Breast epithelium (tissue), 4 donors: ENCODE measurements at regions not wholly inside any gene's neighbourhood (a gene's known extent, or its start where the extent isn't known, plus 50 kb on each side); places are given as distances from the start of the nearest gene placed in this dataset.
A peak's percentile ranks its signal among the peaks of the same experiment; 100 is the strongest.

Source experiments
- DNase-seq, 2 donors: peaks; one replicate each; pipeline ENCODE4 v3.0.0-alpha.2; 2019; ENCODE audit warnings: low spot score in 2 of 2
- H3K27ac ChIP-seq, 2 donors: fragments of 200-600 bp; sonication (generic) in 1 of 2; one replicate each; pipeline ENCODE4 v1.5.1; 2016 to 2019; ENCODE audit warnings: mild to moderate bottlenecking in 1 of 2
- H3K27me3 ChIP-seq, 2 donors: fragments of 200-600 bp; sonication (generic) in 1 of 2; one replicate each; pipeline versions ENCODE4 v1.5.1 to v1.6.0; 2017 to 2019; ENCODE audit warnings: control low read depth in 1 of 2, mild to moderate bottlenecking in 1 of 2
- H3K36me3 ChIP-seq: fragments of 200-600 bp; one replicate; pipeline ENCODE4 v1.5.1; 2019
- H3K4me1 ChIP-seq, 2 donors: fragments of 200-600 bp; sonication (generic); one replicate each; pipeline ENCODE4 v1.5.1; 2016 to 2019; ENCODE audit warnings: control low read depth in 1 of 2
- H3K4me3 ChIP-seq, 3 donors: fragments of 200-600 bp; sonication (generic); 1 replicate in 2 of 3; 2 replicates in 1 of 3; pipeline ENCODE4 v1.5.1; 2016 to 2019; ENCODE audit warnings: mild to moderate bottlenecking in 3 of 3, moderate library complexity in 2 of 3
- H3K9me3 ChIP-seq, 2 donors: fragments of 200-600 bp; sonication (generic) in 1 of 2; one replicate each; pipeline ENCODE4 v1.5.1; 2016 to 2019; ENCODE audit warnings: control low read depth in 1 of 2
- CTCF ChIP-seq, 3 donors: fragments of 450-650 bp; IDR thresholded peaks; one replicate each; pipeline ENCODE4 v1.5.1; 2016 to 2017; ENCODE audit warnings: antibody characterized with exemption in 3 of 3, mild to moderate bottlenecking in 3 of 3, moderate library complexity in 3 of 3
- POLR2A ChIP-seq: fragments of 450-650 bp; IDR thresholded peaks from one replicate; pipeline ENCODE4 v1.6.1; 2016; ENCODE audit warnings: antibody characterized with exemption, mild to moderate bottlenecking, moderate library complexity
- POLR2AphosphoS5 ChIP-seq, 3 donors: sonication (generic); formaldehyde crosslinking; IDR thresholded peaks; one replicate each; pipeline ENCODE4 v1.6.1; 2017; ENCODE audit warnings: antibody characterized with exemption in 3 of 3
- intact Hi-C: fragments of 100-400 bp; cut with DNase I; formaldehyde crosslinking; loops from one replicate; pipeline ENCODE4 v1.15.1; 2023; ENCODE audit warnings: low total_unique reads

- no peak for DNase-seq
- no peaks in the 10 kb centered on the region for H3K4me1 ChIP-seq
- TF ChIP-seq POLR2A: no peak
- TF ChIP-seq CTCF (IDR thresholded peaks at IDR 0.05): no peak
- no peak for TF ChIP-seq POLR2AphosphoS5 (IDR thresholded peaks at IDR 0.05)
- H3K4me3 ChIP-seq: no peak overlapping the region
- H3K9me3 ChIP-seq: no peaks in the 10 kb centered on the region
- H3K36me3 ChIP-seq: no peaks in the 10 kb centered on the region
- no peaks in the 10 kb centered on the region for H3K27me3 ChIP-seq
- H3K27ac ChIP-seq: peak overlapping the region; percentile 44 to 83
- intact Hi-C loops: no loop called here
These were observed 540.7 kb downstream of the GATA3 start for GRCh38 chr10:8595140-8595539.

DNA sequence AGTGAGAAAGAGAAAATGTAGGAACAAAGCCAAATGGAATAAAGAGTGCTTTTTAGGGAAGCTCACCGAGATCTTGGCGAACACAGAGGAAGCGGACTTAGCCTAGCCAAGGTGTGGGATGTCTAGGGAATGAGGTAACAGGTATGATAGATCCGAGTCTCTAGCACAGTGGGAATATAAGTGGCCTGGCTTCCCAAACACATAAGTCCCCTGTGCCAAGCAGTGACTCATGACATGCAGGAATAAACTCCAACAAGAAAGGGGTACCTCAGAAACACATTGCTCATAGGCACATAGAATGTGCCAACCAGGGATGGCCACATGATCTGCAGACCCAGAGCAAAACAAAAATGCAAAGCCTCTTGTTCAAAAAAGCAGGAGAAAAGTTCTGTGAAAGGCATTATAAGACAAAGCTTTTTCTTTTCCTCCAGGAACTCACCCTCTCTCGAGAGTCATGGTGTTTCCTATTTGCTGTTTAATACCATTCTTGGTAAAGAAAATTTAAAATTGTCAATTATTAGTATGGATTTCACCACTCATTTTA, 542.5 kb downstream of the GATA3 start:
- Histone ChIP-seq H3K36me3 (no peaks in the 10 kb centered on the region), H3K27me3 (no peaks in the 10 kb centered on the region), H3K4me1 (no peaks in the 10 kb centered on the region), H3K27ac (peak overlapping the region; percentile 44 to 83), H3K9me3 (no peaks in the 10 kb centered on the region), H3K4me3 (no peak overlapping the region)
- TF ChIP-seq POLR2A (no peak), POLR2AphosphoS5 (IDR thresholded peaks at IDR 0.05) (no peak), CTCF (IDR thresholded peaks at IDR 0.05) (no peak)
- DNase-seq: peak in 1 of 2 donors; percentile 81
- intact Hi-C loops: no loop called here

- intact Hi-C loops: no loop called here
- TF ChIP-seq POLR2A: no peak
- TF ChIP-seq CTCF (IDR thresholded peaks at IDR 0.05): no peak
- no peak for TF ChIP-seq POLR2AphosphoS5 (IDR thresholded peaks at IDR 0.05)
These were observed 545.7 kb downstream of the GATA3 start for GRCh38 chr10:8600192-8600591.

GRCh38 chr10:8602821-8603220, 548.3 kb downstream of the GATA3 start:
- H3K4me3 ChIP-seq: no peak overlapping the region
- no peaks in the 10 kb centered on the region for H3K36me3 ChIP-seq
- H3K27me3 ChIP-seq: no peaks in the 10 kb centered on the region
- H3K27ac ChIP-seq: no peak overlapping the region
- TF ChIP-seq POLR2A: no peak
- no peak for TF ChIP-seq POLR2AphosphoS5 (IDR thresholded peaks at IDR 0.05)
- TF ChIP-seq CTCF (IDR thresholded peaks at IDR 0.05): no peak
- no peaks in the 10 kb centered on the region for H3K4me1 ChIP-seq
- intact Hi-C loops: no loop called here
- DNase-seq: no peak
- H3K9me3 ChIP-seq: peaks cover 0 to 3% of the 10 kb centered on the region in 2 donors

More at GRCh38 chr10:8600192-8600591, 545.7 kb downstream of the GATA3 start:
- Histone ChIP-seq H3K27ac (no peak overlapping the region), H3K27me3 (no peaks in the 10 kb centered on the region), H3K4me1 (no peaks in the 10 kb centered on the region), H3K9me3 (peaks cover 0 to 3% of the 10 kb centered on the region in 2 donors), H3K4me3 (no peak overlapping the region), H3K36me3 (no peaks in the 10 kb centered on the region)
- no peak for DNase-seq

DNA sequence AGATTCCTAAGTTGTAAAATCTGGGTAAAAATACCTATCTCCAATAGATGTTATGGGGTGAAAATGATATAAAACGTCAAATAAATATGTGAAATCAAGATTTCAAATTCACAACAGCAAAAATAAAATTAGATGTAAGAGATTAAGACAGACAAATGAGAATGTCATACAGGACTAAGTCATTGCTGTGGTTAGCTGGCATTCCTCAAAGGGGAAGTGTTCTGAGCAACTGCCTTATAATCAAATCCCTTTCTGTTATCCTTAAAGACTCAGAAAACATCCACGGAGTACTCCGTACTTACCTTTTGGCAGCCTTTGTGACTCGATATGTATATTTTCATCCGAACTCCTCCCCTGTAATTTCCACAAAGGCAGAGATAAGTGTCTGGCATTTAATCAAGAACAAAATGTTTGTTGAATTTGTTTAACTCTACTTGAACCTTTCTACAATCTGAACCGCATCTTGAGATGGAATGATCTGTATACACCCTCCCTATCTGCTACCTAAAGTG, 559.6 kb downstream of the GATA3 start:
- Histone ChIP-seq H3K4me3 (no peak overlapping the region), H3K27ac (no peak overlapping the region), H3K27me3 (no peaks in the 10 kb centered on the region), H3K4me1 (no peaks in the 10 kb centered on the region), H3K36me3 (no peaks in the 10 kb centered on the region), H3K9me3 (no peaks in the 10 kb centered on the region)
- TF ChIP-seq POLR2AphosphoS5 (IDR thresholded peaks at IDR 0.05): no peak
- TF ChIP-seq CTCF (IDR thresholded peaks at IDR 0.05): no peak
- TF ChIP-seq POLR2A: no peak
- DNase-seq: no peak
- intact Hi-C loops: no loop called here
